Keratinocyte (primary cell): ENCODE measurements at regions not wholly inside any gene's neighbourhood (a gene's known extent, or its start where the extent isn't known, plus 50 kb on each side); places are given as distances from the start of the nearest gene placed in this dataset.

Source experiments
- DNase-seq: peaks from one replicate; pipeline ENCODE4 v3.0.0-alpha.2; 2011; ENCODE audit warnings: low read depth, missing footprints, low spot score
- FAIRE-seq: peaks from 2 replicates; lab custom pipeline; 2011; peaks lifted over from hg19 to GRCh38; lab: Jason Lieb, UNC
- H2AFZ ChIP-seq: 2 replicates; pipeline ENCODE4 v1.6.0; 2012; ENCODE audit warnings: low read length, control low read depth, inconsistent platforms; ENCODE audit not compliant: control insufficient read depth
- H3K27ac ChIP-seq: 2 replicates; pipeline ENCODE4 v1.5.1; 2011; ENCODE audit warnings: low read length; ENCODE audit not compliant: control insufficient read depth, insufficient read depth
- H3K27me3 ChIP-seq: 3 replicates; pipeline ENCODE4 v1.6.0; 2011; ENCODE audit warnings: low read length; ENCODE audit not compliant: control insufficient read depth, insufficient read depth; ENCODE audit errors: extremely low read depth
- H3K36me3 ChIP-seq, 2 experiments: 2 replicates in 1 of 2; 3 replicates in 1 of 2; pipeline ENCODE4 v1.5.1; 2011; ENCODE audit warnings: low read length in 2 of 2, mild to moderate bottlenecking in 1 of 2; ENCODE audit not compliant: control insufficient read depth in 2 of 2, insufficient read depth in 2 of 2; ENCODE audit errors: extremely low read depth in 1 of 2
- H3K4me1 ChIP-seq: 3 replicates; pipeline ENCODE4 v1.5.1; 2011; ENCODE audit warnings: low read length; ENCODE audit not compliant: control insufficient read depth, insufficient read depth; ENCODE audit errors: extremely low read depth
- H3K4me2 ChIP-seq: 3 replicates; pipeline ENCODE4 v1.6.0; 2011; ENCODE audit warnings: low read depth, low read length; ENCODE audit not compliant: control insufficient read depth, insufficient read depth; ENCODE audit errors: extremely low read depth
- H3K4me3 ChIP-seq, 3 experiments: fragments of 200-600 bp in 1 of 3; sonication (generic) in 1 of 3; 2 replicates in 2 of 3; 3 replicates in 1 of 3; pipeline ENCODE4 v1.5.1; 2011 to 2016; ENCODE audit warnings: low read length in 3 of 3, mild to moderate bottlenecking in 3 of 3, control low read depth in 2 of 3, inconsistent platforms in 1 of 3, low read depth in 1 of 3, mixed read lengths in 1 of 3, mixed run types in 1 of 3, moderate library complexity in 1 of 3; ENCODE audit not compliant: control insufficient read depth in 2 of 3, insufficient read depth in 2 of 3; ENCODE audit errors: extremely low read depth in 1 of 3
- H3K79me2 ChIP-seq: 2 replicates; pipeline ENCODE4 v1.6.0; 2012; ENCODE audit warnings: low read length; ENCODE audit not compliant: control insufficient read depth, insufficient read depth
- H3K9ac ChIP-seq: 3 replicates; pipeline ENCODE4 v1.6.0; 2011; ENCODE audit warnings: low read length; ENCODE audit not compliant: control insufficient read depth, insufficient read depth; ENCODE audit errors: extremely low read depth
- H3K9me1 ChIP-seq: 3 replicates; pipeline ENCODE4 v1.6.0; 2011; ENCODE audit warnings: low read length; ENCODE audit not compliant: control insufficient read depth, insufficient read depth; ENCODE audit errors: extremely low read depth
- H3K9me3 ChIP-seq: 2 replicates; pipeline ENCODE4 v1.5.1; 2012; ENCODE audit warnings: low read depth, low read length; ENCODE audit not compliant: control insufficient read depth
- H4K20me1 ChIP-seq: 3 replicates; pipeline ENCODE4 v1.6.0; 2011; ENCODE audit warnings: low read length; ENCODE audit not compliant: control insufficient read depth, insufficient read depth; ENCODE audit errors: extremely low read depth
- CTCF ChIP-seq, 3 experiments: IDR thresholded peaks in 1 of 3; conservative IDR thresholded peaks in 1 of 3; optimal IDR thresholded peaks in 1 of 3; 2 replicates in 2 of 3; 3 replicates in 1 of 3; pipeline versions ENCODE3 to v1.5.1; 2011; ENCODE audit warnings: low read length in 3 of 3, mild to moderate bottlenecking in 3 of 3, moderate library complexity in 2 of 3, control low read depth in 1 of 3, inconsistent platforms in 1 of 3; ENCODE audit not compliant: insufficient read depth in 2 of 3; ENCODE audit errors: extremely low read depth in 1 of 3
- EZH2 ChIP-seq: IDR thresholded peaks from one replicate; pipeline ENCODE4 v1.6.1; 2012; ENCODE audit warnings: inconsistent platforms, mild to moderate bottlenecking, low read length, moderate library complexity
- dilution Hi-C: fragments of 300-500 bp; cut with MboI; formaldehyde crosslinking; loops from one replicate; pipeline ENCODE4 v1.7.0; 2020; ENCODE audit warnings: low sequenced_read_pairs; ENCODE audit not compliant: extremely low pct_ligation_motif_present

GRCh38 chr17:74059479-74060240 is 143.8 kb upstream of the RPL38 start:
- DNase-seq = no peak
- Histone ChIP-seq H3K27ac (no peak overlapping the region), H3K4me2 (no peak overlapping the region), H3K9me1 (no peaks in the 10 kb centered on the region), H3K4me3 (no peak overlapping the region), H4K20me1 (no peaks in the 10 kb centered on the region), H2AFZ (no peak overlapping the region), H3K9ac (no peak overlapping the region), H3K4me1 (no peaks in the 10 kb centered on the region), H3K36me3 (no peaks in the 10 kb centered on the region), H3K79me2 (no peaks in the 10 kb centered on the region), H3K9me3 (no peaks in the 10 kb centered on the region), H3K27me3 (peaks cover 8% of the 10 kb centered on the region)
- FAIRE-seq = no peak
- no peak for TF ChIP-seq EZH2
- no peak for TF ChIP-seq CTCF (optimal IDR thresholded peaks at IDR 0.05 in 1 of 3, IDR thresholded peaks at IDR 0.05 in 1 of 3, conservative IDR thresholded peaks at IDR 0.05 in 1 of 3; ENCODE audit: extremely low read depth in 1 of 3, insufficient read depth in 2 of 3, low read length in 3 of 3)
- dilution Hi-C loops = no loop called here

- H3K4me2 ChIP-seq = no peak overlapping the region
- H3K9me3 ChIP-seq = no peaks in the 10 kb centered on the region
- H3K27me3 ChIP-seq = peaks cover 8% of the 10 kb centered on the region
- H3K4me1 ChIP-seq = no peaks in the 10 kb centered on the region
- H3K36me3 ChIP-seq = no peaks in the 10 kb centered on the region
- DNase-seq (no peak), FAIRE-seq (no peak)
- no peak overlapping the region for H3K27ac ChIP-seq
- no peaks in the 10 kb centered on the region for H4K20me1 ChIP-seq
- no peak overlapping the region for H2AFZ ChIP-seq
- H3K79me2 ChIP-seq = no peaks in the 10 kb centered on the region
- no peak overlapping the region for H3K4me3 ChIP-seq
- TF ChIP-seq EZH2 (no peak), CTCF (optimal IDR thresholded peaks at IDR 0.05 in 1 of 3, IDR thresholded peaks at IDR 0.05 in 1 of 3, conservative IDR thresholded peaks at IDR 0.05 in 1 of 3; ENCODE audit: extremely low read depth in 1 of 3, insufficient read depth in 2 of 3, low read length in 3 of 3) (no peak)
- no peaks in the 10 kb centered on the region for H3K9me1 ChIP-seq
- no peak overlapping the region for H3K9ac ChIP-seq
- dilution Hi-C loops = no loop called here
Measured at GRCh38 chr17:74061758-74062157, 141.7 kb upstream of the RPL38 start.
